PC-9 (cell line): ENCODE measurements at regions not wholly inside any gene's neighbourhood (a gene's known extent, or its start where the extent isn't known, plus 50 kb on each side); places are given as distances from the start of the nearest gene placed in this dataset.
A peak's percentile ranks its signal among the peaks of the same experiment; 100 is the strongest.
"Not testable (repeated sequence)": the region's sequence is repeated elsewhere in the genome, so short reads cannot be mapped to it uniquely, and the experiment has no call there.

Experiments used
- BruUV-seq: library from RNA; stranded (reverse); fragments of 400-500 nt; replicated peaks from 2 replicates; lab custom pipeline; 2021; lab: Mats Ljungman, UMichigan
- CTCF ChIA-PET: fragments of 300-600 bp; sonication (Branson Sonifier 250); formaldehyde crosslinking; loops from one replicate; lab custom pipeline; 2022; ENCODE audit warnings: antibody characterized with exemption; lab: Charles Lee
- POLR2A ChIA-PET: fragments of 300-600 bp; sonication (Branson Sonifier 250); formaldehyde crosslinking; loops from one replicate; lab custom pipeline; 2022; ENCODE audit warnings: antibody characterized with exemption; ENCODE audit not compliant: unreplicated experiment; lab: Charles Lee
- DNase-seq, 2 experiments: peaks; one replicate each; pipeline versions ENCODE4 v3.0.0 to v3.0.0-alpha.2; 2015 to 2022; ENCODE audit warnings: mixed read lengths in 1 of 2
- H2AFZ ChIP-seq: fragments of 200-600 bp; sonication (generic); 2 replicates; pipeline ENCODE4 v1.8.1; 2017; ENCODE audit warnings: antibody characterized with exemption
- H3F3A ChIP-seq: fragments of 200-600 bp; sonication (generic); 2 replicates; pipeline ENCODE4 v1.8.1; 2017; ENCODE audit warnings: antibody characterized with exemption, mild to moderate bottlenecking, low read depth; ENCODE audit not compliant: insufficient read depth
- H3K27ac ChIP-seq: fragments of 200-600 bp; sonication (generic); 2 replicates; pipeline ENCODE4 v1.6.1; 2016; ENCODE audit warnings: mixed run types
- H3K27me3 ChIP-seq: fragments of 200-600 bp; sonication (generic); 2 replicates; pipeline ENCODE4 v1.6.1; 2016; ENCODE audit warnings: low read depth, mixed run types; ENCODE audit not compliant: insufficient read depth
- H3K36me3 ChIP-seq: fragments of 200-600 bp; sonication (generic); 2 replicates; pipeline ENCODE4 v1.6.1; 2016; ENCODE audit warnings: low read depth, mixed run types
- H3K4me1 ChIP-seq: fragments of 200-600 bp; sonication (generic); replicated peaks from 2 replicates; pipeline ENCODE4 v1.6.1; 2016; ENCODE audit warnings: mixed run types; ENCODE audit not compliant: insufficient read depth
- H3K4me2 ChIP-seq: fragments of 200-600 bp; sonication (generic); 2 replicates; pipeline ENCODE4 v1.6.1; 2017; ENCODE audit warnings: mixed run types
- H3K4me3 ChIP-seq: fragments of 200-600 bp; sonication (generic); 2 replicates; pipeline ENCODE4 v1.6.1; 2016; ENCODE audit warnings: mixed run types
- H3K79me2 ChIP-seq: fragments of 200-600 bp; sonication (generic); 2 replicates; pipeline ENCODE4 v1.6.1; 2017; ENCODE audit warnings: low read depth, mixed run types
- H3K9me2 ChIP-seq: fragments of 200-600 bp; sonication (generic); 2 replicates; pipeline ENCODE4 v1.8.1; 2017; ENCODE audit warnings: mild to moderate bottlenecking; ENCODE audit not compliant: insufficient read depth
- H3K9me3 ChIP-seq: fragments of 200-600 bp; sonication (generic); 2 replicates; pipeline ENCODE4 v1.8.1; 2016; ENCODE audit warnings: low read depth; ENCODE audit not compliant: insufficient read depth
- H4K20me1 ChIP-seq: fragments of 200-600 bp; sonication (generic); 2 replicates; pipeline ENCODE4 v1.8.1; 2017; ENCODE audit not compliant: insufficient read depth
- CTCF ChIP-seq: fragments of 200-600 bp; sonication (generic); conservative IDR thresholded peaks from 2 replicates; pipeline ENCODE4 v1.6.1; 2017; ENCODE audit warnings: mixed run types, antibody characterized with exemption, mild to moderate bottlenecking, moderate library complexity
- EZH2 ChIP-seq: fragments of 200-600 bp; sonication (generic); IDR thresholded peaks from 2 replicates; pipeline ENCODE4 v1.8.0; 2017; ENCODE audit warnings: antibody characterized with exemption, low read depth
- intact Hi-C: fragments of 100-400 bp; cut with micrococcal nuclease; formaldehyde crosslinking; loops from one replicate; pipeline ENCODE4 v1.10.0; 2022; ENCODE audit not compliant: unreplicated experiment

GRCh38 chr5:103741984-103742383 is 179.4 kb upstream of the NUDT12 start:
- no peaks in the 10 kb centered on the region for H3K4me1 ChIP-seq
- H3K9me2 ChIP-seq, result no peaks in the 10 kb centered on the region
- ChIA-PET POLR2A (no interaction called here), CTCF (no interaction called here)
- DNase-seq, result no peak
- H3K9me3 ChIP-seq, result no peaks in the 10 kb centered on the region
- H3K27ac ChIP-seq, result no peak overlapping the region
- H3K79me2 ChIP-seq, result no peaks in the 10 kb centered on the region
- no peaks in the 10 kb centered on the region for H3K36me3 ChIP-seq
- intact Hi-C loops, result no loop called here
- BruUV-seq, result no TSS peak
- H3K4me3 ChIP-seq, result no peak overlapping the region
- no peak overlapping the region for H3K4me2 ChIP-seq
- no peak overlapping the region for H2AFZ ChIP-seq
- TF ChIP-seq EZH2 (no peak), CTCF (no peak)
- no peaks in the 10 kb centered on the region for H3F3A ChIP-seq
- H3K27me3 ChIP-seq, result no peaks in the 10 kb centered on the region
- H4K20me1 ChIP-seq, result no peaks in the 10 kb centered on the region

GRCh38 chr5:103736343-103736742 is 173.8 kb upstream of the NUDT12 start:
- H3F3A ChIP-seq, H3K79me2 ChIP-seq, H3K4me1 ChIP-seq, H3K27me3 ChIP-seq, H3K36me3 ChIP-seq, H3K9me2 ChIP-seq, intact Hi-C loops, POLR2A ChIA-PET, H4K20me1 ChIP-seq, H3K9me3 ChIP-seq, H3K4me3 ChIP-seq, H3K27ac ChIP-seq, H3K4me2 ChIP-seq, DNase-seq, BruUV-seq, CTCF ChIA-PET: not testable (repeated sequence)
- 0 out of 2 replicates have a peak overlapping the region, but pooled peaks have one; percentile 9 for H2AFZ ChIP-seq

DNA sequence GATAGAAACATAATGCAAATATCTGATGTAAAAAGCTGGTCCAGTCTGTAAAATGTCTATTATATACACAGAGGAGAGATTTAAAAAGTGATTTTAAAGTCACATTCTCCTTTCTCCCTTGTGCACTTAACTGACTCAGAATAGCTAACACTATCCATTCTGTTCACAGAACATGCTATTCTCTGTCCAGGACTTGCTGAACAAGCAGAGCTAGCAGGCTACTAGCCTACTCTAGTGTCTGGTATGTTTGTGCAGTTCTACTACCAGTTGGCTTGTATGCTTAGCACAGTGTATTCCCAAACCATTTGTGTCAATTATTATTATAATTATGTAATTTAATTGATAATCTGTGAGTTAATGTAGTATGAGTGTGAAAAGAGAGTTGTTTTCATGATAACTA is 161.7 kb upstream of the NUDT12 start:
- H3K9me3 ChIP-seq, result peaks cover 10% of the 10 kb centered on the region; the same call in 1 of the 2 replicates
- H2AFZ ChIP-seq, result no peak overlapping the region
- ChIA-PET POLR2A (no interaction called here), CTCF (no interaction called here)
- intact Hi-C loops, result no loop called here
- no peak overlapping the region for H3K4me3 ChIP-seq
- no peaks in the 10 kb centered on the region for H3K79me2 ChIP-seq
- H3K27me3 ChIP-seq, result no peaks in the 10 kb centered on the region
- TF ChIP-seq CTCF (no peak), EZH2 (no peak)
- H3K9me2 ChIP-seq, result no peaks in the 10 kb centered on the region
- no peak overlapping the region for H3K4me2 ChIP-seq
- no peak overlapping the region for H3K27ac ChIP-seq
- H3K36me3 ChIP-seq, result no peaks in the 10 kb centered on the region
- DNase-seq, result no peak
- BruUV-seq, result no TSS peak
- no peaks in the 10 kb centered on the region for H3F3A ChIP-seq
- no peaks in the 10 kb centered on the region for H3K4me1 ChIP-seq
- H4K20me1 ChIP-seq, result no peaks in the 10 kb centered on the region

DNA sequence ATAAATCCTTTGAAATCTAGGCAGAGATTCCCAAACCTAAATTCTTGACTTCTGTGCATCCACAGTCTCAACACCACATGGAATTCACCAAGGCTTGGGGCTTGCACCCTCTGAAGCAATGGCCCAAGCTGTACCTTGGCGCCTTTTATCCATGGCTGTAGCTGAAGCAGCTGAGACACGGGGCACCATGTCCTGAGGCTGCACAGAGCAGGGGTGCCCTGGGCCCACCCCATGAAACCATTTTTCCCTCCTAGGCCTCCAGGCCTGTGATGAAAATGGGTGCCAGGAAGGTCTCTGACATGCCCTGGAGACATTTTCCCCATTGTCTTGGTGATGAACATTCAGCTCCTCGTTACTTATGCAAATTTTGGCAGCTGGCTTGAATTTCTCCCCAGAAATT is 158.6 kb upstream of the NUDT12 start:
- intact Hi-C loops, result no loop called here
- no peak overlapping the region for H3K4me3 ChIP-seq
- TF ChIP-seq EZH2 (no peak), CTCF (no peak)
- ChIA-PET CTCF (no interaction called here), POLR2A (no interaction called here)
- no peak overlapping the region for H3K4me2 ChIP-seq
- H3K79me2 ChIP-seq, result no peaks in the 10 kb centered on the region
- no peaks in the 10 kb centered on the region for H4K20me1 ChIP-seq
- no peak for DNase-seq
- peaks cover 10% of the 10 kb centered on the region; the same call in 1 of the 2 replicates for H3K9me3 ChIP-seq
- BruUV-seq, result no TSS peak
- H3K36me3 ChIP-seq, result no peaks in the 10 kb centered on the region
- H3K27ac ChIP-seq, result no peak overlapping the region
- no peaks in the 10 kb centered on the region for H3F3A ChIP-seq
- no peaks in the 10 kb centered on the region for H3K9me2 ChIP-seq
- H3K4me1 ChIP-seq, result no peaks in the 10 kb centered on the region
- H3K27me3 ChIP-seq, result no peaks in the 10 kb centered on the region
- no peak overlapping the region for H2AFZ ChIP-seq
